GM12878 (cell line): ENCODE measurements at regions not wholly inside any gene's neighbourhood (a gene's known extent, or its start where the extent isn't known, plus 50 kb on each side); places are given as distances from the start of the nearest gene placed in this dataset.

Experiments used
- CREM ChIP-seq: IDR thresholded peaks from 2 replicates; pipeline ENCODE4 v1.6.1; 2014; ENCODE audit warnings: antibody characterized with exemption, low read depth
- CTCF ChIP-seq, 3 experiments: IDR thresholded peaks in 2 of 3; conservative IDR thresholded peaks in 1 of 3; 2 replicates each; pipeline ENCODE4 v1.5.1; 2011; ENCODE audit warnings: low read depth in 3 of 3, low read length in 3 of 3, mild to moderate bottlenecking in 3 of 3, control low read depth in 2 of 3, moderate library complexity in 2 of 3, inconsistent platforms in 1 of 3, mixed read lengths in 1 of 3; ENCODE audit not compliant: control insufficient read depth in 2 of 3, insufficient read depth in 1 of 3; ENCODE audit errors: extremely low read depth in 1 of 3
- EP300 ChIP-seq, 2 experiments: fragments of 150-350 bp in 1 of 2; IDR thresholded peaks; 2 replicates each; pipeline ENCODE4 v1.6.1; 2011 to 2012; ENCODE audit warnings: low read depth in 2 of 2, low read length in 2 of 2, borderline replicate concordance in 1 of 2, improper control_type of control experiment in 1 of 2, inconsistent platforms in 1 of 2; ENCODE audit not compliant: control insufficient read depth in 1 of 2
- PBX3 ChIP-seq: IDR thresholded peaks from 2 replicates; pipeline ENCODE4 v1.6.1; 2011; ENCODE audit warnings: mild to moderate bottlenecking, low read depth, low read length, moderate library complexity; ENCODE audit not compliant: insufficient replicate concordance
- POU2F2 ChIP-seq: IDR thresholded peaks from 3 replicates; pipeline ENCODE4 v1.6.1; 2011; ENCODE audit warnings: low read depth, mild to moderate bottlenecking, low read length, borderline replicate concordance
- SIX5 ChIP-seq: IDR thresholded peaks from 2 replicates; pipeline ENCODE4 v1.6.1; 2011; ENCODE audit warnings: mild to moderate bottlenecking, low read depth, low read length, moderate library complexity; ENCODE audit not compliant: severe bottlenecking
- SMC3 ChIP-seq: IDR thresholded peaks from 2 replicates; pipeline ENCODE4 v1.6.1; 2011; ENCODE audit warnings: low read length, improper control_type of control experiment, borderline replicate concordance

GRCh38 chr11:71358963-71359567 lies 89.1 kb downstream of the DHCR7 start:
- TF ChIP-seq PBX3 = no peak
- TF ChIP-seq SMC3 = no peak
- no peak for TF ChIP-seq POU2F2
- TF ChIP-seq CTCF (IDR thresholded peaks at IDR 0.05 in 2 of 3, conservative IDR thresholded peaks at IDR 0.05 in 1 of 3; ENCODE audit: control insufficient read depth in 2 of 3, extremely low read depth in 1 of 3, insufficient read depth in 1 of 3, low read depth in 3 of 3, low read length in 3 of 3) = no peak
- TF ChIP-seq EP300 (IDR thresholded peaks at IDR 0.05; ENCODE audit: borderline replicate concordance in 1 of 2, control insufficient read depth in 1 of 2, low read depth in 2 of 2, low read length in 2 of 2) = no peak
- no peak for TF ChIP-seq SIX5
- TF ChIP-seq CREM = no peak
